ENCODE measurements at regions not wholly inside any gene's neighbourhood (a gene's known extent, or its start where the extent isn't known, plus 50 kb on each side); places are given as distances from the start of the nearest gene placed in this dataset.

DNA sequence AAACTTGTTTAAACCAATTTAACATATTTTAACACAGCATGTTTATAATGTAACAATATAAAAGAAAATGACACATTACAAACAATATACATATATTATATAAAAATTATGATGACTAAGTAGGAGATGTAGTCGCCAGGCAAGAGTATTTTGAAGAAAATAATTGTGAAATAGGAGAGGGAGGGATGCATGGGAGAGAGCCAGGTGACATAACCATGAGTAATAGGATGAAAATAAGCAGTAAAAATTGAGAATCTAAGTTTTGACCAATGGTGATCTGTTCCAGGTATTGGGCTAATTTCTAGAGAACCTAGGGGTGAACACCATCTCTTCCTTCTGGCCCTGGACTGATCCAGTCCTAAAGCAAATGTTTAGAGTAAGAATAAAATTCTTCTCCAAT lies 315.2 kb upstream of the G2E3 start:
- TF ChIP-seq CTCF (IDR thresholded peaks at IDR 0.05) (no peak), POLR2A (IDR thresholded peaks at IDR 0.05) (no peak)

Measured in stomach (tissue), 4 donors.